Activated B cell treated with CpG ODN at 0.5 μM for 24 hours (primary cell): ENCODE measurements at regions not wholly inside any gene's neighbourhood (a gene's known extent, or its start where the extent isn't known, plus 50 kb on each side); places are given as distances from the start of the nearest gene placed in this dataset.

Experiments used
- ATAC-seq: fragments of 200-7000 bp; cut with Tn5 transposase; one replicate; pipeline ENCODE4 v1.10.0; 2021; ENCODE audit warnings: low read depth, mild to moderate bottlenecking, moderate library complexity
- CTCF ChIA-PET: fragments of 350-600 bp; sonication (Branson Sonifier 250); formaldehyde crosslinking; loops from one replicate; lab custom pipeline; 2021; ENCODE audit warnings: antibody characterized with exemption; lab: Charles Lee
- POLR2A ChIA-PET: fragments of 350-600 bp; sonication (Branson Sonifier 250); formaldehyde crosslinking; loops from one replicate; lab custom pipeline; 2021; ENCODE audit warnings: antibody characterized with exemption; lab: Charles Lee
- DNase-seq: peaks from one replicate; pipeline ENCODE4 v3.0.0; 2022
- H3K27ac Mint-ChIP-seq: one replicate; pipeline ENCODE4 v1.8.0; 2020; ENCODE audit warnings: mixed read lengths
- H3K27me3 Mint-ChIP-seq: one replicate; pipeline ENCODE4 v1.8.0; 2021; ENCODE audit warnings: mixed read lengths
- H3K36me3 Mint-ChIP-seq: one replicate; pipeline ENCODE4 v1.8.0; 2021; ENCODE audit warnings: low read depth, mixed read lengths
- H3K4me1 Mint-ChIP-seq: one replicate; pipeline ENCODE4 v1.8.0; 2021; ENCODE audit warnings: mixed read lengths
- H3K4me3 Mint-ChIP-seq: one replicate; pipeline ENCODE4 v1.8.0; 2020; ENCODE audit warnings: mild to moderate bottlenecking, mixed read lengths
- H3K9me3 Mint-ChIP-seq: one replicate; pipeline ENCODE4 v1.8.0; 2020; ENCODE audit warnings: mixed read lengths
- intact Hi-C: fragments of 100-400 bp; cut with micrococcal nuclease; formaldehyde crosslinking; loops from one replicate; pipeline ENCODE4 v1.15.1; 2024
- TF ChIP-seq, protein P1 (sequence below): fragments of 200-600 bp; IDR thresholded peaks from one replicate; pipeline ENCODE4 v1.8.0; 2022; ENCODE audit warnings: antibody characterized with exemption, mild to moderate bottlenecking

DNA sequence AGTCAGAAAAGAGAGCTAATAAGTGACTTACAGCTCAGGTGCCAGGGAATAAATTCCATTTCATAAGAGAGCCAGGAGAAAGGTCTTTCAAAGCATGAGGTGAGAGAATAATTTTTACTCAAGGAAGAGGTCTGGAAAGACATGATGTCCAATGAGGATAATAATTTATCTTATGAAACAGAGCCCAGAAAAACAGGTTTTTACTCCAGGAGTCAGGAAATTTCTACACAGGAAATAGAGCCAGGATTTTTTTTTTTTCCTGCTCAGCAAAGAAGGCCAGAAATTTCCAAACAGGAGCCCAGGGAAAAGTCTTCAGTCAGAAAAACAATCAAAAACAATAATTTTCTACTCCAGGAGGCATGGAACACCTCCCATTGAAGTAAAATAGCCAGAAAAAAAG lies 1185.7 kb upstream of the TSPY4 start:
- ATAC-seq: no peak
- no peaks in the 10 kb centered on the region for H3K36me3 Mint-ChIP-seq
- DNase-seq: no peak
- H3K4me3 Mint-ChIP-seq: no peak overlapping the region
- ChIA-PET POLR2A (no interaction called here), CTCF (no interaction called here)
- TF ChIP-seq, protein P1, sequence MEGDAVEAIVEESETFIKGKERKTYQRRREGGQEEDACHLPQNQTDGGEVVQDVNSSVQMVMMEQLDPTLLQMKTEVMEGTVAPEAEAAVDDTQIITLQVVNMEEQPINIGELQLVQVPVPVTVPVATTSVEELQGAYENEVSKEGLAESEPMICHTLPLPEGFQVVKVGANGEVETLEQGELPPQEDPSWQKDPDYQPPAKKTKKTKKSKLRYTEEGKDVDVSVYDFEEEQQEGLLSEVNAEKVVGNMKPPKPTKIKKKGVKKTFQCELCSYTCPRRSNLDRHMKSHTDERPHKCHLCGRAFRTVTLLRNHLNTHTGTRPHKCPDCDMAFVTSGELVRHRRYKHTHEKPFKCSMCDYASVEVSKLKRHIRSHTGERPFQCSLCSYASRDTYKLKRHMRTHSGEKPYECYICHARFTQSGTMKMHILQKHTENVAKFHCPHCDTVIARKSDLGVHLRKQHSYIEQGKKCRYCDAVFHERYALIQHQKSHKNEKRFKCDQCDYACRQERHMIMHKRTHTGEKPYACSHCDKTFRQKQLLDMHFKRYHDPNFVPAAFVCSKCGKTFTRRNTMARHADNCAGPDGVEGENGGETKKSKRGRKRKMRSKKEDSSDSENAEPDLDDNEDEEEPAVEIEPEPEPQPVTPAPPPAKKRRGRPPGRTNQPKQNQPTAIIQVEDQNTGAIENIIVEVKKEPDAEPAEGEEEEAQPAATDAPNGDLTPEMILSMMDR: no peak
- intact Hi-C loops: no loop called here
- no peaks in the 10 kb centered on the region for H3K4me1 Mint-ChIP-seq
- H3K27me3 Mint-ChIP-seq: peaks cover 6% of the 10 kb centered on the region
- no peak overlapping the region for H3K27ac Mint-ChIP-seq
- no peaks in the 10 kb centered on the region for H3K9me3 Mint-ChIP-seq

DNA sequence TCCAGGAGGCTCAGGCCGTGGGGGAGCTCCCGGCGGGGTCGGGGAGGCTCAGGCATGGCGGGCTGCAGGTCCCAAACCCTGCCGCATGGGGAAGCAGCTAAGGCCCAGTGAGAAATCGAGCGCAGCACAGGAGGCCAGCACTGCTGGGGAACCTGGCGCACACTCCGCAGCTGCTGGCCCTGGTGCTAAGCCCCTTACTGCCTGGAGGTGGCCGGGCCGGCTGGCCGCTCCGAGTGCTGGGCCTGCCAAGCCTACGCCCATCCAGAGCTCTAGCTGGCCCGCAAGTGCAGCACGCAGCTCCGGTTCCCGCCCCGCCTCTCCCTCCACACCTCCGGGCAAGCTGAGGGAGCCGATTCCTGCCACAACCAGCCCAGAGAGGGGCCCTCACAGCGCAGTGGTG lies 1208.7 kb upstream of the TSPY4 start:
- H3K27me3 Mint-ChIP-seq: no peaks in the 10 kb centered on the region
- no peak for DNase-seq
- TF ChIP-seq, protein P1: no peak
- POLR2A ChIA-PET: no interaction called here
- H3K36me3 Mint-ChIP-seq: no peaks in the 10 kb centered on the region
- H3K4me1 Mint-ChIP-seq: no peaks in the 10 kb centered on the region
- ATAC-seq: no peak
- H3K9me3 Mint-ChIP-seq: no peaks in the 10 kb centered on the region
- intact Hi-C loops: no loop called here
- H3K27ac Mint-ChIP-seq: no peak overlapping the region
- no peak overlapping the region for H3K4me3 Mint-ChIP-seq
- CTCF ChIA-PET: no interaction called here

DNA sequence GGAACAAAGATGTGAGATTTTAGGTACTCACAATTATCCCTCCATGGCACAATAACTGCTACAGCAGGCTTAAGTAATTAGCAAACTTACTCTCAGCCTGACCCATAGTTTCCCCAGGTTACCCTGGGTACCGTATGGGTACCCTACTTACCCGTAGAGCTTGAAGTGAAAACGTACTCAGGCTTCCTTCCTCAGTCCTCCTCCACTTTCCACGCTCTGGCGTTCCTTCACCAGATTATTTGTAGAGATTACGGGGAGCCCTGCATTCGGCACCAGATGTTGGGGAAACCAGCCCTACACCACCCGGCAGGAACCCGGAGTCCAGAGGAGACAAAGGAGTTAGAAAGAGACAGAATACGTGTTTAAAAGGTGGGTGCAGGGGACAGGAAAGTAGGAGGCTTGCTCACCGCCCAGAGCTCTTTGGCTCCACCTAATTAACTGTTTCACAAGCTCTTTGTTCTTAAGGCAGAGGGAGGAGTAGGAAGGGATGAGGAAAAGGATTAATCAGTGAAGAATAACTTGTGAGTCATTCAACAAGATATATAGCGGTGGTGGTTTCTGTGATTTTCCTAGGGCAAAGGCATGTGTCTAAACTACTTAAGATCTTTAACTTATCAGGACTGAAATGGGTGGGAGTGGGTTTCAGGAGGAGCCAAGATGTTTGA lies 1211.2 kb upstream of the TSPY4 start:
- no peaks in the 10 kb centered on the region for H3K4me1 Mint-ChIP-seq
- no peak for ATAC-seq
- no peak overlapping the region for H3K27ac Mint-ChIP-seq
- no peaks in the 10 kb centered on the region for H3K27me3 Mint-ChIP-seq
- no peaks in the 10 kb centered on the region for H3K36me3 Mint-ChIP-seq
- intact Hi-C loops: no loop called here
- no peak for DNase-seq
- CTCF ChIA-PET: no interaction called here
- no peaks in the 10 kb centered on the region for H3K9me3 Mint-ChIP-seq
- TF ChIP-seq, protein P1: no peak
- H3K4me3 Mint-ChIP-seq: no peak overlapping the region
- POLR2A ChIA-PET: no interaction called here

DNA sequence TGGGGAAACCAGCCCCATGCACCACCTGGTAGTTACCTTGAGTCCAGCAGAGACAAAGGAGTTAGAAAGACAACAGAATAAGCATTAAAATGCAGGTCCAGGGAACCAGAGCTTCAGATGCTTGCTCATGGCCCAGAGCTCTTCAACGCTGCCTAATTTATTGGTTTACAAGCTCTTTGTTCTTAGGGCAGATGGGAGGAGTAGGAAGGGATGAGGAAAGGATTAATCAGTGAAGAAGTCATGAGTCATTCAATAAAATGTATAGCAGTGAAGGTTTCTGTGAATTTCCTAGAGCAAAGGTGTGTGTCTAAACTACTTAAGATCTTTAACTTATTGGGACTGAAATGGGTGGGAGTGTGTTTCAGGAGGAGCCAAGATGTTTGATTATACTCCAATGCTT lies 1210.3 kb upstream of the AMELY start:
- ATAC-seq: no peak
- Mint-ChIP-seq H3K4me1 (no peaks in the 10 kb centered on the region), H3K27ac (no peak overlapping the region), H3K9me3 (no peaks in the 10 kb centered on the region), H3K4me3 (no peak overlapping the region), H3K36me3 (no peaks in the 10 kb centered on the region), H3K27me3 (no peaks in the 10 kb centered on the region)
- POLR2A ChIA-PET: no interaction called here
- TF ChIP-seq, protein P1: no peak
- no peak for DNase-seq
- intact Hi-C loops: no loop called here
- CTCF ChIA-PET: no interaction called here

DNA sequence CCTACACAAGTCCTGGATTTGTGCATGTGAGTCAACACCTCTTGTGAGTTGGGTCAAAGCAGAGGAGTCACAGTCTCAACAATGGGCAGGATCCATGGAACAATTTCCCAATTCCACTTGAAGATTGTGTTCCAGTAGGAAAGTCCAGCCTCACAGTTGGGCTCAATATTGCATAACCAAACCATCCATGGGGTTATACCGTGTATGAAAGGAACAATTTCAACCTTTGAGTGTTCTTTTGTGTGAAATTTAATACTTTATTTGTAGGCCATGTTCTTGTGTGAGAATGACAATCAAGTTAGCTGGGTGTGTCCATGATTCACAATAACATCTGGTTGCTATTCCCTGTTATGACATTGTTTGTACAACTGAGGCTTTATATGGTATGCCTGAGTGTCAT lies 1182.9 kb upstream of the AMELY start:
- TF ChIP-seq, protein P1: no peak
- Mint-ChIP-seq H3K4me3 (no peak overlapping the region), H3K36me3 (no peaks in the 10 kb centered on the region), H3K4me1 (no peaks in the 10 kb centered on the region), H3K27ac (no peak overlapping the region), H3K27me3 (no peaks in the 10 kb centered on the region), H3K9me3 (no peaks in the 10 kb centered on the region)
- no peak for DNase-seq
- intact Hi-C loops: no loop called here
- ChIA-PET POLR2A (no interaction called here), CTCF (no interaction called here)
- no peak for ATAC-seq
